CD4-positive, alpha-beta T cell (primary cell): ENCODE measurements at regions not wholly inside any gene's neighbourhood (a gene's known extent, or its start where the extent isn't known, plus 50 kb on each side); places are given as distances from the start of the nearest gene placed in this dataset.
"Not testable (repeated sequence)": the region's sequence is repeated elsewhere in the genome, so short reads cannot be mapped to it uniquely, and the experiment has no call there.

Experiments
- ATAC-seq: fragments of 200-7000 bp; cut with Tn5 transposase; one replicate; pipeline ENCODE4 v1.10.0; 2022; ENCODE audit warnings: mild to moderate bottlenecking; ENCODE audit not compliant: poor library complexity
- CTCF ChIA-PET: fragments of 350-600 bp; sonication (Branson Sonifier 250); formaldehyde crosslinking; loops from one replicate; lab custom pipeline; 2021; ENCODE audit warnings: antibody characterized with exemption, inconsistent platforms; lab: Charles Lee
- POLR2A ChIA-PET: fragments of 350-600 bp; sonication (Branson Sonifier 250); formaldehyde crosslinking; loops from one replicate; lab custom pipeline; 2021; ENCODE audit warnings: antibody characterized with exemption, inconsistent platforms; lab: Charles Lee
- DNase-seq, 14 experiments: peaks; one replicate each; pipeline ENCODE4 v3.0.0-alpha.2; 2013 to 2020; ENCODE audit warnings: mixed read lengths in 2 of 14
- H3K27ac ChIP-seq, 2 donors: one replicate each; pipeline versions ENCODE4 v1.5.1 to v1.7.0; 2013; ENCODE audit warnings: low read length in 2 of 2, low read depth in 1 of 2, mild to moderate bottlenecking in 1 of 2
- H3K27me3 ChIP-seq, 2 experiments: 1 replicate in 1 of 2; 2 replicates in 1 of 2; pipeline versions ENCODE4 v1.6.1 to v1.7.0; 2013; ENCODE audit warnings: low read length in 2 of 2, control low read depth in 1 of 2, mild to moderate bottlenecking in 1 of 2, moderate library complexity in 1 of 2; ENCODE audit not compliant: insufficient read depth in 2 of 2, control insufficient read depth in 1 of 2
- H3K36me3 ChIP-seq: one replicate; pipeline ENCODE4 v1.6.1; 2013; ENCODE audit warnings: low read length, control low read depth; ENCODE audit not compliant: insufficient read depth
- H3K4me1 ChIP-seq: one replicate; pipeline ENCODE4 v1.6.1; 2013; ENCODE audit warnings: low read length, control low read depth; ENCODE audit not compliant: insufficient read depth
- H3K4me3 ChIP-seq: one replicate; pipeline ENCODE4 v1.5.1; 2013; ENCODE audit warnings: mild to moderate bottlenecking, low read length, moderate library complexity
- H3K9me3 ChIP-seq, 2 experiments: 1 replicate in 1 of 2; 2 replicates in 1 of 2; pipeline versions ENCODE4 v1.6.1 to v1.7.0; 2013; ENCODE audit warnings: low read length in 2 of 2, mild to moderate bottlenecking in 2 of 2, control low read depth in 1 of 2, moderate library complexity in 1 of 2; ENCODE audit not compliant: control insufficient read depth in 1 of 2, insufficient read depth in 1 of 2
- H3K27ac Mint-ChIP-seq: one replicate; pipeline ENCODE4 v1.8.0; 2020; ENCODE audit warnings: mixed read lengths
- H3K27me3 Mint-ChIP-seq: one replicate; pipeline ENCODE4 v1.8.0; 2021; ENCODE audit warnings: mixed read lengths
- H3K36me3 Mint-ChIP-seq: one replicate; pipeline ENCODE4 v1.8.0; 2021; ENCODE audit warnings: low read depth, mixed read lengths
- H3K4me1 Mint-ChIP-seq: one replicate; pipeline ENCODE4 v1.8.0; 2021; ENCODE audit warnings: low read depth, mixed read lengths
- H3K4me3 Mint-ChIP-seq: one replicate; pipeline ENCODE4 v1.8.0; 2020; ENCODE audit warnings: mild to moderate bottlenecking, mixed read lengths
- H3K9me3 Mint-ChIP-seq: one replicate; pipeline ENCODE4 v1.8.0; 2020; ENCODE audit warnings: mixed read lengths
- CTCF ChIP-seq: fragments of 200-600 bp; IDR thresholded peaks from one replicate; pipeline ENCODE4 v1.8.0; 2022; ENCODE audit warnings: antibody characterized with exemption, mild to moderate bottlenecking
- intact Hi-C, 2 experiments: fragments of 100-400 bp; cut with DNase I in 1 of 2; cut with micrococcal nuclease in 1 of 2; formaldehyde crosslinking; loops; one replicate each; pipeline versions ENCODE4 v1.15.1 to v1.9.0; 2023 to 2025; cut with DNase I, micrococcal nuclease

DNA sequence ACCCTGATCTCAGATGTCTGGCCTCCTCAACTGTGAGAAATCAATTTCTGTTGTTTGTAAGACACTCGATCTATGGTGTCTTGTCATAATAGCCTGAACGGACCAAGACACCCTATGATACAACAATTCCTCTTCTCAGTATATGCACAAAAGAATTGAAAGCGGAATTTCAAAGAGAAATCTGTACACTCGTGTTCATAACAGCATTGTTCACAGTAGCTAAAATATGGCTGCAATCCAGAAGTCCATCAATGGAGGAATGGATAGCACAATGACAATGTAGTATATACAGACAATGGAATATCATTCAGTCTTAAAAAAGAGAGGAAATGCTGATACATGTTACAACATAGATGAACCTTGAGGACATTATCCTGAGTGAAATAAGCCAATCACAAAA is 354.6 kb downstream of the SFMBT2 start:
- ATAC-seq (no peak), DNase-seq (no peak)
- no peaks in the 10 kb centered on the region for H3K9me3 Mint-ChIP-seq
- ChIA-PET POLR2A (no interaction called here), CTCF (no interaction called here)
- Histone ChIP-seq H3K36me3 (no peaks in the 10 kb centered on the region), H3K4me1 (no peaks in the 10 kb centered on the region), H3K27ac (no peak overlapping the region), H3K27me3 (no peaks in the 10 kb centered on the region), H3K9me3 (no peaks in the 10 kb centered on the region), H3K4me3 (no peak overlapping the region)
- H3K27me3 Mint-ChIP-seq: peaks cover 5% of the 10 kb centered on the region
- no peak overlapping the region for H3K4me3 Mint-ChIP-seq
- H3K4me1 Mint-ChIP-seq: no peaks in the 10 kb centered on the region
- intact Hi-C loops: no loop called here
- no peak overlapping the region for H3K27ac Mint-ChIP-seq
- no peaks in the 10 kb centered on the region for H3K36me3 Mint-ChIP-seq
- no peak for TF ChIP-seq CTCF

DNA sequence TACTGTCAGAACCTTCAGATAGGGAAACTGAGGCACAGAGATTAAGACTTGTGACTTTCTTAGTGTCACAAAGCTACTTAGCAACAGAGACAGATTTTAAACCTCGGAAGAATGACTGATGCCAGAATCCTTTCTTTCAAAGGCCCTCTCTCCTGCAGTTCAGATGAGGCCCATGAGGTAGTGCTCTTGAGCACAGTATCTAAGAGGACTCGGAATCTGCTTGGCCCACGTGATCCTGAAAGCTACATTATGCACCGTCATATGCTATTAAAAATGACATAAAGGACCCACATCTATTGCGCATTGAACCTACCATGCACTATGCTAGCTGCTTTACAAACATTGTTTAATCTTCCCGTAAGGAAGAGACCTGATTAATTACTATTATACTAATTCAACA is 355.9 kb downstream of the SFMBT2 start:
- Mint-ChIP-seq H3K4me1 (no peaks in the 10 kb centered on the region), H3K9me3 (no peaks in the 10 kb centered on the region)

DNA sequence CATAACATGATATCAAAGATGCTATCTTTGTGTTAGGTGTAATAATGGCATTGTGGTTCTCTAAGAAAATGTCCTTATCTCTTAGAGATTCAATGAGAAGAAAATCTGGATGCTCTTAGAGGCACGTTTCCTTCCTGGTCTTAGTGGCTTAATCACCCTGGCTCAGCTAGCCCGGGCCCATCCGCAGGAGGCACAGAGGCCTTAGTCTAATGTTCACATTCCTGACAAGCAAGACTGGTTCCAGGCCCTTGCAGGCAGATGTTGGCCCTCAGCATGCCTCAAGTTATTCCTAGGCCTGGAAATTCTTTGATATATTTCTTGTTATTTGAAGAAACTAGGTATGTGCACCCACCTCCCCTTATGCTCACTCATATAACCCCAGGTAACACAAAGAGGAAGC is 357.6 kb downstream of the SFMBT2 start:
- no peaks in the 10 kb centered on the region for H3K4me1 Mint-ChIP-seq
- no peaks in the 10 kb centered on the region for H3K9me3 Mint-ChIP-seq
- intact Hi-C loops: no loop called here
- Histone ChIP-seq H3K27me3 (no peaks in the 10 kb centered on the region), H3K27ac (no peak overlapping the region), H3K4me1 (no peaks in the 10 kb centered on the region), H3K9me3 (peaks cover 0 to 6% of the 10 kb centered on the region in 2 experiments), H3K4me3 (no peak overlapping the region), H3K36me3 (no peaks in the 10 kb centered on the region)
- no peaks in the 10 kb centered on the region for H3K36me3 Mint-ChIP-seq
- H3K27ac Mint-ChIP-seq: no peak overlapping the region
- CTCF ChIA-PET: no interaction called here
- no peak for TF ChIP-seq CTCF
- ATAC-seq (no peak), DNase-seq (no peak)
- H3K27me3 Mint-ChIP-seq: peaks cover 5% of the 10 kb centered on the region
- H3K4me3 Mint-ChIP-seq: no peak overlapping the region
- POLR2A ChIA-PET: no interaction called here

More for the DNA sequence above, 355.9 kb downstream of the SFMBT2 start:
- POLR2A ChIA-PET: no interaction called here
- Histone ChIP-seq H3K27me3 (no peaks in the 10 kb centered on the region), H3K9me3 (no peaks in the 10 kb centered on the region), H3K4me1 (no peaks in the 10 kb centered on the region), H3K36me3 (no peaks in the 10 kb centered on the region), H3K27ac (no peak overlapping the region), H3K4me3 (no peak overlapping the region)
- intact Hi-C loops: no loop called here
- no peak overlapping the region for H3K27ac Mint-ChIP-seq
- no peak overlapping the region for H3K4me3 Mint-ChIP-seq
- TF ChIP-seq CTCF: no peak
- no peak for ATAC-seq
- no peaks in the 10 kb centered on the region for H3K36me3 Mint-ChIP-seq
- CTCF ChIA-PET: no interaction called here
- DNase-seq: peak in 1 of 14 experiments; percentile 10
- peaks cover 5% of the 10 kb centered on the region for H3K27me3 Mint-ChIP-seq

- not testable (repeated sequence) for H3K36me3 ChIP-seq, H3K27ac Mint-ChIP-seq
Measured at GRCh38 chr10:7050024-7050423, 360.8 kb downstream of the SFMBT2 start.

More at GRCh38 chr10:7050024-7050423, 360.8 kb downstream of the SFMBT2 start:
- H3K27me3 ChIP-seq, H3K27ac ChIP-seq, H3K4me3 Mint-ChIP-seq, CTCF ChIA-PET, H3K9me3 ChIP-seq, H3K9me3 Mint-ChIP-seq, H3K27me3 Mint-ChIP-seq, intact Hi-C loops, H3K36me3 Mint-ChIP-seq, ATAC-seq, POLR2A ChIA-PET, H3K4me3 ChIP-seq, DNase-seq: not testable (repeated sequence)
- peaks cover 21% of the 10 kb centered on the region for H3K4me1 ChIP-seq
- peaks cover 20% of the 10 kb centered on the region for H3K4me1 Mint-ChIP-seq
